Fibroblast of mammary gland (primary cell): ENCODE measurements at regions not wholly inside any gene's neighbourhood (a gene's known extent, or its start where the extent isn't known, plus 50 kb on each side); places are given as distances from the start of the nearest gene placed in this dataset.

Experiments used
- DNase-seq: peaks from one replicate; pipeline ENCODE4 v3.0.0-alpha.2; 2010; ENCODE audit warnings: low read depth
- H3K4me3 ChIP-seq: 2 replicates; pipeline ENCODE4 v1.5.1; 2011; ENCODE audit warnings: low read depth, mild to moderate bottlenecking, low read length, moderate library complexity; ENCODE audit not compliant: control insufficient read depth
- TF ChIP-seq, protein P1 (sequence below): conservative IDR thresholded peaks from 2 replicates; pipeline ENCODE4 v1.5.1; 2011; ENCODE audit warnings: low read depth, low read length, inconsistent platforms; ENCODE audit not compliant: control insufficient read depth, insufficient read depth

GRCh38 chr7:155224116-155224811, 73.4 kb upstream of the INSIG1 start:
- no peak overlapping the region for H3K4me3 ChIP-seq
- TF ChIP-seq, protein P1, sequence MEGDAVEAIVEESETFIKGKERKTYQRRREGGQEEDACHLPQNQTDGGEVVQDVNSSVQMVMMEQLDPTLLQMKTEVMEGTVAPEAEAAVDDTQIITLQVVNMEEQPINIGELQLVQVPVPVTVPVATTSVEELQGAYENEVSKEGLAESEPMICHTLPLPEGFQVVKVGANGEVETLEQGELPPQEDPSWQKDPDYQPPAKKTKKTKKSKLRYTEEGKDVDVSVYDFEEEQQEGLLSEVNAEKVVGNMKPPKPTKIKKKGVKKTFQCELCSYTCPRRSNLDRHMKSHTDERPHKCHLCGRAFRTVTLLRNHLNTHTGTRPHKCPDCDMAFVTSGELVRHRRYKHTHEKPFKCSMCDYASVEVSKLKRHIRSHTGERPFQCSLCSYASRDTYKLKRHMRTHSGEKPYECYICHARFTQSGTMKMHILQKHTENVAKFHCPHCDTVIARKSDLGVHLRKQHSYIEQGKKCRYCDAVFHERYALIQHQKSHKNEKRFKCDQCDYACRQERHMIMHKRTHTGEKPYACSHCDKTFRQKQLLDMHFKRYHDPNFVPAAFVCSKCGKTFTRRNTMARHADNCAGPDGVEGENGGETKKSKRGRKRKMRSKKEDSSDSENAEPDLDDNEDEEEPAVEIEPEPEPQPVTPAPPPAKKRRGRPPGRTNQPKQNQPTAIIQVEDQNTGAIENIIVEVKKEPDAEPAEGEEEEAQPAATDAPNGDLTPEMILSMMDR, result no peak
- DNase-seq, result no peak

DNA sequence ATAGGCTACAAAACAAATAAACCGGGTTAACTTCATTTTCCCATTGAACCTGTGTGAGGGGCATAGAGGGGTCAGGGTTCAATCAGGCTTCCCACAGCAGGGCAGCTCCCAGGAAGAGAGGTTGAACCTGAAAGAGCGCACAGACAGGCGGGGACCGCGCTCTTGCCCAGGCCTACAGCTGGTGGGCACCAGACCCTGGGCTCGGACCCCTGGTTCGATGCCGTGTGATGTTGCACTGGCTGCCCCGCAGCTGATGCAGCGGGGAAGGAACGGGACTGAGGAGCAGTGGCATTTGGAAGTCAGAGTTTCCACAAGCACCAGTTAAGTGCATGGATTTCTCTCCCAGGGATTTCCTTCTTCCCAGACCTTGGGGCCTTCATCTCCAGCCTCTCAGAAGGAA, 72.6 kb upstream of the INSIG1 start:
- TF ChIP-seq, protein P1, result no peak
- no peak for DNase-seq
- no peak overlapping the region for H3K4me3 ChIP-seq

DNA sequence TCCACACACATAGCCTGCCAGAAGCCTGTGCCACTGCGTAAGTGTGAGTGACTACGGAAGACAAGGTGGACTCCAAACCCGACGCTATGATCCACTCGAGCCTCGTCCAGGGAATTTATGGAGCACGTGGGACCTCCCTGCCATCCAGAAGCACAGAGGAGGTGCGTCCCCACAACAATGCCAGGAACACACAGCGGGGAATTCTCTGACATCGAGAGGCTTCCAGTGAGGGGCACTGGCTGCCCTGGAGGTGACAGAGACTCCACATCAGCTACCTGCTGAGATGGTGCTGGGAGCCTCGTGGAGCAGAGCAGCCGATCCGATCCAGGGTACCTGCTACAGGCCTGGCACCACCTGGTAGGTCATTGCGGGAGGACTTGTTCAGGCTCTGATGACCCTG, 72.2 kb upstream of the INSIG1 start:
- no peak for DNase-seq
- TF ChIP-seq, protein P1, result no peak
- no peak overlapping the region for H3K4me3 ChIP-seq

- TF ChIP-seq, protein P1, result no peak
- no peak overlapping the region for H3K4me3 ChIP-seq
- no peak for DNase-seq
Measured at GRCh38 chr7:155226261-155227003, 71.2 kb upstream of the INSIG1 start.

DNA sequence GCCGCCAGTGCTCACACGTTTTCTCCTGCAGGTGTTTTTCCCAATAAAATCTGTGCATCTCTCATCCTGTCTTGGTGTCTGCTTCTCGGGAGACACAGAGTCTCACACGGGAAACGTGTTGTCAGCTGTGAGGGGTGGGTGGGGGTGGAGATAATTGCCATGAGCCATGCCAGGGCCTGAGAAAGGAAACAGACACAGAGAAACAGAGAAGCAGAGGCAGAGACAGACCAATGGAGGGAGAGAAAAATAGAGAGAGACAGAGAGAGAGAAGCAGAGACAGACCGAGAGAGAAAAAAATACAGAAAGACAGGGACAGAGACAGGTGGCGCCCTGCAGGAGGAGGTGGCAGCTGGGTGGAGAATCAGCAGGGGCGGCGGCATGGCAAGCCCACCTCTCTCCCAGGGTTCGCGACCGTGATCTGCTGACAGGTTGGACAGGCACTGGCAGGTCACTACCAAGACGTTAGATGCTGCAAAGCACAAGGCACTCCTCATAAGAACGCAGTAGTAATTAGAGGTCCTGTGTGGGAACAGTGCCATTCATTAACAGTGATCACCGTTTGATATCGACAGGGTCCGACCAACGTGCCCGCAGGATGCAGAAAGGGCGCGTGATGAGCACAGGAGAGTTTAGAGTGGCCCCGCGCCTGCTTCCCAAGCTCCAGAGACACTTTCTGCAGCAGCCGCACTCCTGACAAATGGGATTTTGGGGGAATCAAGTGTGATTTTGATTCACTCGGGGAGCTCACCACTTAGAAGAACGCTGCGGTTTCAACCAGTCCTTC, 70.5 kb upstream of the INSIG1 start:
- no peak overlapping the region for H3K4me3 ChIP-seq
- DNase-seq, result no peak
- TF ChIP-seq, protein P1, result no peak

DNA sequence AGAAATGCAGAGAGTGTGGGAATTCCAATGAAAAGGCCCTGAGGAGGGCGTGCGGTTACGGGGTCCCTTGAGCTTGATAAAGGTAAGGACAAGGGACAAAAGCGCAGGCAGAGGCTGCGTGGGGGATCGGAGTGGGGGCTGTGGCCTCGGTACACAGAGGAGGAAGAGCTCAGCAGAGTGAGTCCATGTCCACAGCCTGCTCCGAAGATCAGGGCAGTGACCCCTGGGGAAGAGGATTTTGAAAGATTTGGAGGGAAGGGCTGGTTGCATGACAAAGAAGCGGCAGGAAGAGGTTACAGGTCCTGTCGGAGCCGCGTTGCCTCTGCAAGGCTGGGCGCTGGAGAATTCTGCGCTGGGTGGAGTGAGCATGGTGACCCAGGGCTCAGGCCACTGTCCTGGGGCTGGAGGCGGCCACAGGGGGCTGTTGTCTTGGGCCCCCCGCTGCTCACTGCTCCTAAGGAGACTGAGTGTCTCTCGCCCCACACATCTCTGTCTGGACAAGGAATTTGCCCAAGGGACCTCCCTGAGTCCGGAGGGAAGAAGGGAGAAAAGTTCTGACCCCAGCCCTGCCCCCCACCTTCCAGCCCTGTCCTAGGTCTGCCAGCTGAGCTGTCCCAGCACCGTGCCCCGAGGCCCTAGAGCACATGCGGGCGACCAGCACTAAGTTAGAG, 69.8 kb upstream of the INSIG1 start:
- TF ChIP-seq, protein P1, result no peak
- DNase-seq, result no peak
- H3K4me3 ChIP-seq, result no peak overlapping the region
